Sigmoid colon (tissue), 6 donors: ENCODE measurements at regions not wholly inside any gene's neighbourhood (a gene's known extent, or its start where the extent isn't known, plus 50 kb on each side); places are given as distances from the start of the nearest gene placed in this dataset.

Experiments
- DNase-seq: peaks from one replicate; pipeline ENCODE4 v3.0.0-alpha.2; 2019
- H3K27ac ChIP-seq, 4 donors: fragments of 200-600 bp; sonication (generic); one replicate each; pipeline ENCODE4 v1.5.1; 2016 to 2019; ENCODE audit warnings: mild to moderate bottlenecking in 1 of 4
- H3K27me3 ChIP-seq, 3 donors: fragments of 200-600 bp; sonication (generic); one replicate each; pipeline ENCODE4 v1.5.1; 2019; ENCODE audit warnings: mild to moderate bottlenecking in 1 of 3
- H3K36me3 ChIP-seq, 4 donors: fragments of 200-600 bp; sonication (generic); one replicate each; pipeline ENCODE4 v1.5.1; 2016 to 2019
- H3K4me1 ChIP-seq, 4 donors: fragments of 200-600 bp; sonication (generic); one replicate each; pipeline ENCODE4 v1.5.1; 2017 to 2019
- H3K4me3 ChIP-seq, 4 donors: fragments of 200-600 bp; sonication (generic); one replicate each; pipeline ENCODE4 v1.5.1; 2017 to 2019; ENCODE audit warnings: mild to moderate bottlenecking in 2 of 4, moderate library complexity in 1 of 4
- H3K9me3 ChIP-seq, 4 donors: fragments of 200-600 bp in 3 of 4; sonication (generic) in 3 of 4; one replicate each; pipeline versions ENCODE4 v1.5.1 to v1.6.1; 2013 to 2019
- EP300 ChIP-seq, 4 donors: sonication (generic); formaldehyde crosslinking; IDR thresholded peaks; one replicate each; pipeline ENCODE4 v1.6.1; 2017; ENCODE audit warnings: antibody characterized with exemption in 4 of 4
- POLR2A ChIP-seq, 2 donors: fragments of 450-650 bp; IDR thresholded peaks; one replicate each; pipeline ENCODE4 v1.6.1; 2016; ENCODE audit warnings: antibody characterized with exemption in 2 of 2, mild to moderate bottlenecking in 2 of 2, moderate library complexity in 2 of 2
- POLR2AphosphoS5 ChIP-seq, 4 donors: sonication (generic); formaldehyde crosslinking; IDR thresholded peaks; one replicate each; pipeline ENCODE4 v1.6.1; 2017; ENCODE audit warnings: antibody characterized with exemption in 4 of 4
- WGBS, 2 donors: extraction: QIAGEN DNeasy Blood & Tissue Kit; methylation state at CpG; one replicate each; pipeline ENCODE4 v1.1.7; 2013; 5-methylcytosine and 5-hydroxymethylcytosine counted together
- intact Hi-C: fragments of 100-400 bp; cut with DNase I; formaldehyde crosslinking; loops from one replicate; pipeline ENCODE4 v1.15.1; 2023
- TF ChIP-seq, protein P1 (sequence below), 4 experiments: fragments of 450-650 bp in 3 of 4; fragments of 200-600 bp in 1 of 4; IDR thresholded peaks; one replicate each; pipeline ENCODE4 v1.5.1; 2016 to 2019; ENCODE audit warnings: antibody characterized with exemption in 4 of 4, mild to moderate bottlenecking in 3 of 4, moderate library complexity in 2 of 4
- donor health status: healthy with polysubstance abuse.
- donor health status: healthy.

DNA sequence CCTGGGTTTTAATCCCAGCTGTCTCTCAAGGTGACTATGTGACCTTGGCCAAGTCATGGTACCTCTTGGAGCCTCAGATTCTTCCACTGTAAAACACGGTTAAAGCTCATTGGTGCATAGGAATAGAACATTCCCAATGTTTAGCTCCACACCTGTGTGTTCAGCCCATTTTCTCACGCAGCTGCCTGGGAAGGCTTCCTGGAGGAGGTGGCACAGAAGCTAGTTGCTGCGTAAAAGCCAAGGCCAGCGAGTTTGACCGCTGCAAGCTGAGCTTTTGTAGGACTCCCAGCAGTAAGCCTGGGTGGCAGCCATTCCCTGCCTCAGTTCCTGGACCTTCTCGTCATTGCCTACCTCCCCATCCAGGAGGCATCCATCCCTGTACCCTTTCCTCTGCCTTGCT lies 326.6 kb downstream of the RPS24 start:
- intact Hi-C loops, result no loop called here
- no peak overlapping the region for H3K27ac ChIP-seq
- WGBS, 2 donors, result 84 to 94% methylated on average over 6 of the region's 6 CpGs

DNA sequence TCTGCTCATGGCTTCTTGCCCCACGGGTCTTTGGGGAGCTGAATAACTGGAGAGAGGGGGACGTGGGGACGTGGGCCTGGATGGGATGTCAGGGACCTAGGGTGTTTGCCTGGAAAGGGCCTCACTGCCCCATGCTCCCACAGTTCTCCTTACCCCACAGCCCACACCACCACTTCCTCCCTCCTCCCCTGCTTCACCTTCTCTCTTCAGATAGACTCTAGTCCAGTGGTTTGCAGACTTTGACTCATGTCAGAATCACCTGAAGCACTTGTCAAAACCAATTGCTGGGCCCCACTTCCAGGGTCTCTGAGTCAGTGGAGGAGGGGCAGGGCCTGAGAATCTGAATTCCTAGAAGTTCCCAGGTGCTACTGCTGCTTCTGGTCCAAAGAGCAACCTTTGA lies 327.4 kb downstream of the RPS24 start:
- Histone ChIP-seq H3K27ac (no peak overlapping the region), H3K36me3 (no peaks in the 10 kb centered on the region), H3K9me3 (no peaks in the 10 kb centered on the region), H3K4me1 (peaks cover 0 to 22% (median 14%) of the 10 kb centered on the region in 4 donors), H3K27me3 (no peaks in the 10 kb centered on the region), H3K4me3 (no peak overlapping the region)
- no peak for DNase-seq
- no peak for TF ChIP-seq POLR2A (IDR thresholded peaks at IDR 0.05)
- no peak for TF ChIP-seq EP300 (IDR thresholded peaks at IDR 0.05)
- TF ChIP-seq POLR2AphosphoS5 (IDR thresholded peaks at IDR 0.05), result no peak
- TF ChIP-seq, protein P1, sequence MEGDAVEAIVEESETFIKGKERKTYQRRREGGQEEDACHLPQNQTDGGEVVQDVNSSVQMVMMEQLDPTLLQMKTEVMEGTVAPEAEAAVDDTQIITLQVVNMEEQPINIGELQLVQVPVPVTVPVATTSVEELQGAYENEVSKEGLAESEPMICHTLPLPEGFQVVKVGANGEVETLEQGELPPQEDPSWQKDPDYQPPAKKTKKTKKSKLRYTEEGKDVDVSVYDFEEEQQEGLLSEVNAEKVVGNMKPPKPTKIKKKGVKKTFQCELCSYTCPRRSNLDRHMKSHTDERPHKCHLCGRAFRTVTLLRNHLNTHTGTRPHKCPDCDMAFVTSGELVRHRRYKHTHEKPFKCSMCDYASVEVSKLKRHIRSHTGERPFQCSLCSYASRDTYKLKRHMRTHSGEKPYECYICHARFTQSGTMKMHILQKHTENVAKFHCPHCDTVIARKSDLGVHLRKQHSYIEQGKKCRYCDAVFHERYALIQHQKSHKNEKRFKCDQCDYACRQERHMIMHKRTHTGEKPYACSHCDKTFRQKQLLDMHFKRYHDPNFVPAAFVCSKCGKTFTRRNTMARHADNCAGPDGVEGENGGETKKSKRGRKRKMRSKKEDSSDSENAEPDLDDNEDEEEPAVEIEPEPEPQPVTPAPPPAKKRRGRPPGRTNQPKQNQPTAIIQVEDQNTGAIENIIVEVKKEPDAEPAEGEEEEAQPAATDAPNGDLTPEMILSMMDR (IDR thresholded peaks at IDR 0.05), result no peak
- WGBS, 2 donors, result 84 to 85% methylated on average over 3 of the region's 3 CpGs
- intact Hi-C loops, result no loop called here

More for the DNA sequence above, 326.6 kb downstream of the RPS24 start:
- Histone ChIP-seq H3K36me3 (no peaks in the 10 kb centered on the region), H3K9me3 (no peaks in the 10 kb centered on the region), H3K4me3 (no peak overlapping the region), H3K4me1 (peaks cover 0 to 16% (median 11%) of the 10 kb centered on the region in 4 donors), H3K27me3 (no peaks in the 10 kb centered on the region)
- TF ChIP-seq EP300 (IDR thresholded peaks at IDR 0.05) (no peak), POLR2AphosphoS5 (IDR thresholded peaks at IDR 0.05) (no peak), POLR2A (IDR thresholded peaks at IDR 0.05) (no peak)
- TF ChIP-seq, protein P1 (IDR thresholded peaks at IDR 0.05), result no peak
- no peak for DNase-seq

DNA sequence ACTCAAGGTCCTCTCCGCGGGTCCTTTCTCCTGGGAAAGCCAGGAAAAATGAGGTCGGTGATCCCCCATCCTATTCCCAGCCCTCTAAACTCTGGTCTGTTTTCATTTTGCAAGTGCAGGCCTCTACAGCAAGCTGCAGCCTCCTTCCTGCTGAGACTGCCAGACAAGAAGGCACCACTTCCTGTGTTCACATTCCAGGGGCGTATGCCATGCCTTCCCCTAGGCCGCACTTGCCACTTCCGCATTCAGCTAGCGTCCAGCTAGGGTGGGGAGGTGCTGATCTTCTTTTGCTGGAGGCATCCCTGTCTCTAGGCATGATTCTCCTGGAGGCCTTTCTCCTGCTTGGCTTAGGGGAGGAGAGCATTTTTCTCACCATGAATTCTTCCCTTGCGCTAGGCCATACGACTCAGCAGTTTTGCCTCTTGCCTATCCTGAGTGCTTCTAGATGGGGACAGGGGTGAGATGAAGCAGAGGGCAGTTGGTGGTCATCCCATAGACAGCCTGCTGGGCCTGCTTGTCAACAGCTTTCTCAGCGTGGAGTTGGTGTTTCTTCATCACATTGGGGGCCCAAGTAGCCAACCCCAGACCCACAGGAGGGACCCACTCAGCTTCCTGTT lies 328.9 kb downstream of the RPS24 start:
- DNase-seq, result no peak
- WGBS, 2 donors, result 67 to 84% methylated on average over 10 of the region's 10 CpGs

DNA sequence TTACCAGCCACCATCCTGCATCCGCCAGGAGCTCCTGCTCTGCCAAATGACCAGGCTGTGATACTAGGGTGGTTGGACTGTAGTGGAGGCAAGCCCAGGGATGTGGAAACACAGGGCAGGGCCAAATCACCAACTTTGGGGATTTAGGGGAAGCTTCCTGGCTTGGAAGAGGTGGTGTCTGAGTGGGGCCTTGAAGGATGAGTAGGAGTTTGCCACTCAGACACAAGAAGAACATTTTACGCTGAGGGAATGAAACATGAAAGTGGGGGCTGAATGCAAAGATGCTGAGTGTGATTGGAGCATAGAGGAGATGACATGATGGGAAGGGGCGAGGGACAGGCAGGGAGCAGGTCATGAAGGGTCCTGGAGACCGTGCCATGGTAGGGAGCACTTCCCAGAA lies 329.5 kb downstream of the RPS24 start:
- H3K27me3 ChIP-seq, result no peaks in the 10 kb centered on the region
- intact Hi-C loops, result no loop called here
- 90 to 93% methylated on average over 4 of the region's 4 CpGs for WGBS, 2 donors
- DNase-seq, result no peak
- no peaks in the 10 kb centered on the region for H3K9me3 ChIP-seq
- TF ChIP-seq POLR2A (IDR thresholded peaks at IDR 0.05), result no peak
- H3K4me3 ChIP-seq, result no peak overlapping the region
- no peaks in the 10 kb centered on the region for H3K36me3 ChIP-seq
- H3K4me1 ChIP-seq, result peaks cover 0 to 43% (median 33%) of the 10 kb centered on the region in 4 donors
- no peak overlapping the region for H3K27ac ChIP-seq

More for the DNA sequence above, 328.9 kb downstream of the RPS24 start:
- H3K4me1 ChIP-seq, result peaks cover 0 to 37% (median 26%) of the 10 kb centered on the region in 4 donors
- no peaks in the 10 kb centered on the region for H3K27me3 ChIP-seq
- H3K4me3 ChIP-seq, result no peak overlapping the region
- no peaks in the 10 kb centered on the region for H3K9me3 ChIP-seq
- H3K36me3 ChIP-seq, result no peaks in the 10 kb centered on the region
- TF ChIP-seq, protein P1 (IDR thresholded peaks at IDR 0.05), result no peak
- TF ChIP-seq POLR2AphosphoS5 (IDR thresholded peaks at IDR 0.05), result no peak
- TF ChIP-seq POLR2A (IDR thresholded peaks at IDR 0.05), result no peak
- no peak for TF ChIP-seq EP300 (IDR thresholded peaks at IDR 0.05)
- no peak overlapping the region for H3K27ac ChIP-seq
- intact Hi-C loops, result no loop called here

DNA sequence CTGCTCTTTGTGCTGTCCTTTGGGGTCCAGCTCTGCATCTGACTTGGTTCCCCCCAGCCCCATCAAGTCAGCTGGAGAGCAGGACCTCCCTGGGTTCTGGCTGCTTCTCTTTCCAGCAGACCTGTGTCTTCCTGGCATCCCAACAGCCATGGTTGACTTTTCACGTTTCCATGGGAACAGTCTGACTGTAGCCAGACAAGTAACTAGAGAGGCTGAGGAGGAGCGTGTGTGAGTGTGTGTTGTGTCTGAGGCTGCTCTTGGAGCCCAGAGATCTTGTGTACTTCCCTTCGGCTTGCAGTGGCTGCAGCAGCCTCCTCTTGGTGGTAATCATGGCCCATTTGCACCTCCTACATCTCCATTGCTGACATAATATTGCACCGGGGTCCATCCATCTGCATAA lies 332.0 kb downstream of the RPS24 start:
- H3K4me1 ChIP-seq, result peaks cover 0 to 45% (median 26%) of the 10 kb centered on the region in 4 donors
- H3K9me3 ChIP-seq, result no peaks in the 10 kb centered on the region
- intact Hi-C loops, result no loop called here
- H3K4me3 ChIP-seq, result no peak overlapping the region
- peak overlapping the region in 1 of 4 donors; percentile 38 for H3K27ac ChIP-seq
- DNase-seq, result no peak
- H3K36me3 ChIP-seq, result no peaks in the 10 kb centered on the region
- 70 to 79% methylated on average over 4 of the region's 4 CpGs for WGBS, 2 donors
- no peak for TF ChIP-seq POLR2AphosphoS5 (IDR thresholded peaks at IDR 0.05)
- no peaks in the 10 kb centered on the region for H3K27me3 ChIP-seq
